ENCODE measurements at regions not wholly inside any gene's neighbourhood (a gene's known extent, or its start where the extent isn't known, plus 50 kb on each side); places are given as distances from the start of the nearest gene placed in this dataset.

DNA sequence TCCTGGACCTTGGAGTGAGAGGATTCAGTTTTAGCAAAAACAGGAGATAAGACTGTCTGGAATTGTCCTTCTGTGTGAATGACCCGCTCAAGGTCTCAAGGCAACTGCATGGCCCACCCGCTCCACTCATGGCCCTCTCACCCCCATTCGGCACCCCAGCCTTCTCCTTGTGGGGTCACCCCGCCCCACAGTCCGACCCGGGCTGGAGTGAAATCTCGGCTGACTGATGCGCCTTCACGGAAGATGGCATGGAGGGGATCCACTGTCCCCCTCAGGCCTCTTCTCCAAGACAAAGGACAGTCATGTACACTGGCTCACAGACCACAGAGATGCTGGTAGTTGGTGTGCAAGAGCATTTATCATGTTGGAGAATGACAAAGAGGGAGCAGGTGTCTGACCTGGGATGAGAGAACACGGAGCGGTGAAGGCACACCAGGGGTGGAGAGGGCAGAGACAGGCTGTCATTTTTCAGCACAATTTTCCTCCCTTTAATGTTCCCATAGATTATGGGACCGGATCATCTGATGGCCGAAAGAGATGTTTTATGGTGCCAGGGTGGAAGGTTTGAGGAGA lies 391.9 kb upstream of the TNRC6C start:
- TF ChIP-seq CTCF (IDR thresholded peaks at IDR 0.05) (no peak), POLR2A (IDR thresholded peaks at IDR 0.05) (no peak)
- 93 to 97% (median 93%) methylated on average over 13 of the region's 13 CpGs for WGBS, 4 donors
- no peak for DNase-seq
- H3K4me3 ChIP-seq: no peak overlapping the region
- H3K27me3 ChIP-seq: peaks cover 0 to 10% (median 0%) of the 10 kb centered on the region in 9 donors
- H3K36me3 ChIP-seq: no peaks in the 10 kb centered on the region
- H3K27ac ChIP-seq: no peak overlapping the region
- peaks cover 0 to 4% (median 0%) of the 10 kb centered on the region in 12 donors for H3K9me3 ChIP-seq
- H3K4me1 ChIP-seq: peaks cover 0 to 10% (median 7%) of the 10 kb centered on the region in 12 donors
- no peak for ATAC-seq
- intact Hi-C loops (cut with DNase I): no loop called here

DNA sequence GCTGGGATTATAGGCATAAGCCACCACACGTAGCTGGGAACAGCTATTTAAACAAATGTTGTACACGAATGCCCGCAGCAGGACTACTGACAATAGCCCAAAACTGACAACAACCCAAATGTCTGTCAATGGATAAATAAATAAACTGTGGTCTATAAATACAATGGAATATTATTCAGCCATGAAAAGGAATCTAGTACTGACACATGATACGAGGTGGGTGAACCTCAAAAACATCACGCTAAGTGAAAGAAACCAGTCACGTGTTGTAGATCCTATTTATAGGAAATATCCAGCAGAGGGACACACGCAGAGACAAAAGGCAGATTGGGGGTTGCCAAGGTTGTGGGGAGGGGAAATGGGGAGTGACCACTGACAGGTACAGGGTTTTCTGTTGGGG lies 390.0 kb upstream of the TNRC6C start:
- no peak for ATAC-seq
- Histone ChIP-seq H3K27ac (no peak overlapping the region), H3K9me3 (peaks cover 0 to under 1% (median 0%) of the 10 kb centered on the region in 12 donors), H3K4me3 (no peak overlapping the region), H3K36me3 (no peaks in the 10 kb centered on the region), H3K27me3 (peaks cover 0 to 20% (median 0%) of the 10 kb centered on the region in 9 donors), H3K4me1 (peaks cover 0 to 18% (median 13%) of the 10 kb centered on the region in 12 donors)
- intact Hi-C loops (cut with DNase I): no loop called here
- WGBS, 4 donors: 65 to 76% (median 70%) methylated on average over 7 of the region's 7 CpGs
- DNase-seq: no peak
- TF ChIP-seq CTCF (IDR thresholded peaks at IDR 0.05) (no peak), POLR2A (IDR thresholded peaks at IDR 0.05) (no peak)

DNA sequence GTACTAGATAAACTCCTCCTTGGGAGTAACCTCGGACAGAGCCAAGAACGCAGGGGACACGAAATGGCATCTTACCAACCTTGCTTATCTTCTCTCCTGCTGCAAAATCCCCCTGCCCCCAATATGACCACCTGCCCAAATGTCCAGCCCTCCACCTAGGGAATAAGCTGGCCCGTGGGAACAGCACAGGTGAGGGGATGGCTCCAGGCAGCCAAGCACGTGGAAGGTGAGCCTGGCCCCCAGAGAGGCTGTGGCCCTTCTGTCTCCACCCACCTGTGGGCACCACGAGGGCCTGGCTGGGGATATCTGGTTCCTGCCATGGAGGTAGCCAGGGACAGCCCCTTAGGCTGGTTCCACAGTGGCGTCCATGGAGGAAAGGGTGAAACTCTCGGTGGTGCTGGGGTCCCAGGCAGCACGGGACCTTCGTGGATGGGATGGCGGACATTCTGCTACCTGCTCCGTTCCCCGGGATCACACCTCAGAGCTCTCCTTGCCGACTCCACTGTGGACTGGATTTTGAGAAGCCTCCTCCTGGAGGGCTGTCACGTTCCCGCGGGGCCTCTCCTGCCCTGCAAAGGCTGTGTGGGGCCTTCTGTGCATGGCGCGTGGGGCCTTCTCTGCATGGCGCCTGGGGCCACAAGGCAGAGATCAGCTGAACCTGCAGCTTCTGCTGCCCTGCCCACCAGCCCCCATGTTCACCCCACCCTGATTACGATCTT lies 388.5 kb upstream of the TNRC6C start:
- Histone ChIP-seq H3K4me1 (peaks cover 0 to 24% (median 13%) of the 10 kb centered on the region in 12 donors), H3K27ac (no peak overlapping the region), H3K36me3 (no peaks in the 10 kb centered on the region), H3K4me3 (no peak overlapping the region), H3K9me3 (no peaks in the 10 kb centered on the region), H3K27me3 (peaks cover 0 to 20% (median 0%) of the 10 kb centered on the region in 9 donors)
- 89 to 96% (median 95%) methylated on average over 11 to 21 of the region's 21 CpGs for WGBS, 4 donors
- DNase-seq (no peak), ATAC-seq (no peak)
- TF ChIP-seq POLR2A (IDR thresholded peaks at IDR 0.05) (no peak), CTCF (IDR thresholded peaks at IDR 0.05) (no peak)
- intact Hi-C loops (cut with DNase I): no loop called here

GRCh38 chr17:77570565-77570898 lies 388.0 kb upstream of the TNRC6C start:
- TF ChIP-seq CTCF (IDR thresholded peaks at IDR 0.05) (no peak), POLR2A (IDR thresholded peaks at IDR 0.05) (no peak)
- 94 to 100% (median 94%) methylated on average over 5 to 7 of the region's 7 CpGs for WGBS, 4 donors
- Histone ChIP-seq H3K4me1 (peaks cover 0 to 24% (median 13%) of the 10 kb centered on the region in 12 donors), H3K36me3 (no peaks in the 10 kb centered on the region), H3K9me3 (no peaks in the 10 kb centered on the region), H3K27me3 (peaks cover 0 to 20% (median 0%) of the 10 kb centered on the region in 9 donors), H3K27ac (no peak overlapping the region), H3K4me3 (no peak overlapping the region)
- peak in 2 of 4 donors; percentile 12 to 19 for ATAC-seq
- DNase-seq: no peak
- intact Hi-C loops (cut with DNase I): no loop called here
